ENCODE measurements at regions not wholly inside any gene's neighbourhood (a gene's known extent, or its start where the extent isn't known, plus 50 kb on each side); places are given as distances from the start of the nearest gene placed in this dataset.

GRCh38 chr11:90770007-90770406 lies 547.2 kb upstream of the CHORDC1 start:
- Histone ChIP-seq H3K36me3 (ENCODE audit: control insufficient read depth, insufficient read depth, low read length) (no peaks in the 10 kb centered on the region), H3K27me3 (ENCODE audit: control insufficient read depth, insufficient read depth, low read length) (no peaks in the 10 kb centered on the region), H3K4me3 (ENCODE audit: low read depth, low read length) (no peak overlapping the region)
- no peak for TF ChIP-seq CTCF (IDR thresholded peaks at IDR 0.05; ENCODE audit: insufficient read depth, low read length, poor library complexity, severe bottlenecking)
- no peak for DNase-seq (ENCODE audit: low read depth)

- Histone ChIP-seq H3K4me3 (ENCODE audit: low read depth, low read length) (no peak overlapping the region), H3K27me3 (ENCODE audit: control insufficient read depth, insufficient read depth, low read length) (no peaks in the 10 kb centered on the region), H3K36me3 (ENCODE audit: control insufficient read depth, insufficient read depth, low read length) (no peaks in the 10 kb centered on the region)
- no peak for DNase-seq (ENCODE audit: low read depth)
- no peak for TF ChIP-seq CTCF (IDR thresholded peaks at IDR 0.05; ENCODE audit: insufficient read depth, low read length, poor library complexity, severe bottlenecking)
Measured at GRCh38 chr11:90766121-90766520, 543.3 kb upstream of the CHORDC1 start.

GRCh38 chr11:90764691-90765090 lies 541.8 kb upstream of the CHORDC1 start:
- H3K4me3 ChIP-seq (ENCODE audit: low read depth, low read length): no peak overlapping the region
- no peak for DNase-seq (ENCODE audit: low read depth)
- TF ChIP-seq CTCF (IDR thresholded peaks at IDR 0.05; ENCODE audit: insufficient read depth, low read length, poor library complexity, severe bottlenecking): no peak
- H3K27me3 ChIP-seq (ENCODE audit: control insufficient read depth, insufficient read depth, low read length): no peaks in the 10 kb centered on the region
- no peaks in the 10 kb centered on the region for H3K36me3 ChIP-seq (ENCODE audit: control insufficient read depth, insufficient read depth, low read length)

GRCh38 chr11:90757849-90758494 lies 535.1 kb upstream of the CHORDC1 start:
- no peak for DNase-seq (ENCODE audit: low read depth)
- H3K36me3 ChIP-seq (ENCODE audit: control insufficient read depth, insufficient read depth, low read length): no peaks in the 10 kb centered on the region
- H3K4me3 ChIP-seq (ENCODE audit: low read depth, low read length): no peak overlapping the region
- no peak for TF ChIP-seq CTCF (IDR thresholded peaks at IDR 0.05; ENCODE audit: insufficient read depth, low read length, poor library complexity, severe bottlenecking)
- H3K27me3 ChIP-seq (ENCODE audit: control insufficient read depth, insufficient read depth, low read length): no peaks in the 10 kb centered on the region

- H3K27me3 ChIP-seq (ENCODE audit: control insufficient read depth, insufficient read depth, low read length): no peaks in the 10 kb centered on the region
- no peak overlapping the region for H3K4me3 ChIP-seq (ENCODE audit: low read depth, low read length)
- no peaks in the 10 kb centered on the region for H3K36me3 ChIP-seq (ENCODE audit: control insufficient read depth, insufficient read depth, low read length)
- no peak for DNase-seq (ENCODE audit: low read depth)
- TF ChIP-seq CTCF (IDR thresholded peaks at IDR 0.05; ENCODE audit: insufficient read depth, low read length, poor library complexity, severe bottlenecking): no peak
Measured at GRCh38 chr11:90756617-90757016, 533.8 kb upstream of the CHORDC1 start.

GRCh38 chr11:90753546-90753945 lies 530.7 kb upstream of the CHORDC1 start:
- no peaks in the 10 kb centered on the region for H3K36me3 ChIP-seq (ENCODE audit: control insufficient read depth, insufficient read depth, low read length)
- H3K27me3 ChIP-seq (ENCODE audit: control insufficient read depth, insufficient read depth, low read length): no peaks in the 10 kb centered on the region
- no peak for TF ChIP-seq CTCF (IDR thresholded peaks at IDR 0.05; ENCODE audit: insufficient read depth, low read length, poor library complexity, severe bottlenecking)
- H3K4me3 ChIP-seq (ENCODE audit: low read depth, low read length): no peak overlapping the region
- DNase-seq (ENCODE audit: low read depth): no peak

All from kidney epithelial cell (primary cell).